Upper lobe of right lung (tissue), 1 donor: ENCODE measurements at regions not wholly inside any gene's neighbourhood (a gene's known extent, or its start where the extent isn't known, plus 50 kb on each side); places are given as distances from the start of the nearest gene placed in this dataset.
A peak's percentile ranks its signal among the peaks of the same experiment; 100 is the strongest.

ENCODE experiments used
- ATAC-seq: fragments of 200-7000 bp; cut with Tn5 transposase; one replicate; pipeline ENCODE4 v1.9.1; 2020; ENCODE audit warnings: mild to moderate bottlenecking, moderate library complexity
- DNase-seq: peaks from one replicate; pipeline ENCODE4 v3.0.0-alpha.2; 2020
- H3K27ac ChIP-seq: fragments of 200-600 bp; one replicate; pipeline ENCODE4 v1.8.0; 2022
- H3K27me3 ChIP-seq: fragments of 200-600 bp; one replicate; pipeline ENCODE4 v1.8.0; 2022; ENCODE audit warnings: mild to moderate bottlenecking
- H3K36me3 ChIP-seq: fragments of 200-600 bp; one replicate; pipeline ENCODE4 v1.8.0; 2022
- H3K4me1 ChIP-seq: fragments of 200-600 bp; one replicate; pipeline ENCODE4 v1.8.0; 2022
- H3K4me3 ChIP-seq: fragments of 200-600 bp; one replicate; pipeline ENCODE4 v1.8.0; 2022; ENCODE audit warnings: mild to moderate bottlenecking
- H3K9me3 ChIP-seq: fragments of 200-600 bp; one replicate; pipeline ENCODE4 v1.8.0; 2022
- intact Hi-C: fragments of 100-400 bp; cut with DNase I; formaldehyde crosslinking; loops from one replicate; pipeline ENCODE4 v1.11.0; 2022
- TF ChIP-seq, protein P1 (sequence below): fragments of 200-600 bp; IDR thresholded peaks from one replicate; pipeline ENCODE4 v1.8.0; 2022; ENCODE audit warnings: antibody characterized with exemption
- donor health status: DM: no; HTN: yes; CAD: no; lungs with severe emphysema.

DNA sequence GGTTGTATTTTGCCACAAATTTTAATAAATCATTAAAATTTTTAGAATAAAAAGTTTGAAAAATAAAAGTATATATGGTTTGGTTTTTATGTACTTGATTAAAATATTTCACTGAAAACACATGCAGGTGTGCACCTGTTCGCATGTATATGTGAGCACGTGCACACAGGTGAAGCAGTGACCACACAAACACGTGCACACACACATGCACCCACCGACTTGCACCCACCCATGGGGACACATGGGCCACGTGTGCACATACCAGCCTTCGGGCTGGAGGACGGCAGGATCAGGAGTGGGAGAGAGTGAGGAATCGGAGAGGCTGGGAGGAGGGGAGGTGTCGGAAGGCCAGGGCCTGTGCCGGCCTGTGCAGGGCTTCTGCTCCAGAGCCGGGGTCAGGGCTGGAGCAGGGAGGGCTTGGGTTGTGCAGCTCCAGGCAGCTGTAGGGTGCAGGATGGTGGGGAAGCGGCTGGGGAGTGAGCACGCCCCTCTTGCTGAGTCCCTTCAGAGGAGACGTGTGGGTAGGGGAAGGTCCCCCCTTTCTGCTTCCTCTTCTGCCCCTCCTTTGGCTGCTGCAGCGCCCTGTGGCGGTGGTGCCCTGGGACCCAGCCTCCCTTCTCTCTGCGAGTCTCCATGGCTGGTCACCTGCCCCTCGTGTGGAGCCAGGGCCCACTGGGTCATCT is 106.9 kb upstream of the HDAC4 start:
- no peak for DNase-seq
- ATAC-seq, result no peak
- no peak overlapping the region for H3K4me3 ChIP-seq
- no peaks in the 10 kb centered on the region for H3K4me1 ChIP-seq
- no peaks in the 10 kb centered on the region for H3K36me3 ChIP-seq
- no peaks in the 10 kb centered on the region for H3K9me3 ChIP-seq
- TF ChIP-seq, protein P1, sequence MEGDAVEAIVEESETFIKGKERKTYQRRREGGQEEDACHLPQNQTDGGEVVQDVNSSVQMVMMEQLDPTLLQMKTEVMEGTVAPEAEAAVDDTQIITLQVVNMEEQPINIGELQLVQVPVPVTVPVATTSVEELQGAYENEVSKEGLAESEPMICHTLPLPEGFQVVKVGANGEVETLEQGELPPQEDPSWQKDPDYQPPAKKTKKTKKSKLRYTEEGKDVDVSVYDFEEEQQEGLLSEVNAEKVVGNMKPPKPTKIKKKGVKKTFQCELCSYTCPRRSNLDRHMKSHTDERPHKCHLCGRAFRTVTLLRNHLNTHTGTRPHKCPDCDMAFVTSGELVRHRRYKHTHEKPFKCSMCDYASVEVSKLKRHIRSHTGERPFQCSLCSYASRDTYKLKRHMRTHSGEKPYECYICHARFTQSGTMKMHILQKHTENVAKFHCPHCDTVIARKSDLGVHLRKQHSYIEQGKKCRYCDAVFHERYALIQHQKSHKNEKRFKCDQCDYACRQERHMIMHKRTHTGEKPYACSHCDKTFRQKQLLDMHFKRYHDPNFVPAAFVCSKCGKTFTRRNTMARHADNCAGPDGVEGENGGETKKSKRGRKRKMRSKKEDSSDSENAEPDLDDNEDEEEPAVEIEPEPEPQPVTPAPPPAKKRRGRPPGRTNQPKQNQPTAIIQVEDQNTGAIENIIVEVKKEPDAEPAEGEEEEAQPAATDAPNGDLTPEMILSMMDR, result no peak
- no peak overlapping the region for H3K27ac ChIP-seq
- intact Hi-C loops, result no loop called here
- no peaks in the 10 kb centered on the region for H3K27me3 ChIP-seq

DNA sequence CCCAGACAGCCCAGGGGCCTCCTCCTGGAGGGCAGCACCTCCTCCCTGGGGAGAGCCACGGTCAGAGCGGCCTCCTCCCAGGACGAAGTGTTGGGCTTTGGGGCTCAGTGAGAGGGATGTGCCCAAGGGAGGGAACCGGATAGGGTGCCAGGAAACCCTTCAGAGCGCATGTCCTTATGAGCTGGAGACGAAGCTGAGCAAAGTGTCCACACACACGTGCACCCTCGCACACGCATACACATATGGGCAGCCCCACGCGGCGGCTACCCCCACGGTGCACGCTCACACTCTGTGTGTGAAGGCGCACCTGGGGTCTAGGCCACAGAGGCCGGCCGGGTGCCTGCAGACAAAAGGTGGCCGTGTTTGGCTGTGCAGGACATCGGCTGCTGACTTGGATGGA is 106.1 kb upstream of the HDAC4 start:
- no peak overlapping the region for H3K27ac ChIP-seq
- intact Hi-C loops, result no loop called here
- no peaks in the 10 kb centered on the region for H3K27me3 ChIP-seq
- ATAC-seq, result no peak
- H3K9me3 ChIP-seq, result no peaks in the 10 kb centered on the region
- H3K4me1 ChIP-seq, result no peaks in the 10 kb centered on the region
- no peak for DNase-seq
- TF ChIP-seq, protein P1, result no peak
- H3K36me3 ChIP-seq, result no peaks in the 10 kb centered on the region
- no peak overlapping the region for H3K4me3 ChIP-seq

DNA sequence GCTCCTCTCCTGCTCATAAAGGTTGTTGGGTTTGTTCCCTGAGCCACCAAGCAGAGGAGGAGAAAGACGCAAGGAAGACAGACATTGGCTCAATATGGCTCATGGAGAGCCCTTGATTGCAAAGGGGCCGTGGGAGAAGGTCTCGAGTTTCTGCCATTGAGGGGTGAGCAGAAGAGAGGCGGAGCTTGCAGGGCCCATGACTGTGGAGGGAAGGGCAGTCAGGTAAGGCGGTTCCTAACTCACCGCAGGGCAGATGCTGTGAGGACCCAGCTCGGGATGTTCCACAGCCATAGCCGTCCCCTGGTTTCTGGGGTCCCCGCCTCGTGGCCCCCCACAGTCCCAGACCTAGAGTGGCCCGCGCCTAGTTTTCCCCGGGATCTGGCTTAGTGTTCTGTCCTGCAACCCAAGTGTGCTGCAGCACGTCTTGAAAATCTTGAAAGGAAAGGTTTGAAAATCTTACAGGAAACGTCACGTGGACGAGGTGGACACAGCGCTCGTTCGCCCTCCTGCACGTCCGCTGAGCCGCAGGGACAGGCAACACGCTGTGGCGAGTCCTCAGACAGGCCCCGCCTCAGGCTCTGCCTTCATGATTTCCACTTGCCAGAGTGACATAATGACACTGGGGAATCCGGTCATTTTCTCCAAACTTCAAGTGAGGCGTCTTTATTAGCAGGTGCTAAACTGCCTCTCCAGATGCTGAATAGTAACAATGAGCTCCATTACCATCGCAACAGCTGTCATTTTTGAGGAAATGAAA is 105.5 kb upstream of the HDAC4 start:
- Histone ChIP-seq H3K27me3 (no peaks in the 10 kb centered on the region), H3K4me1 (no peaks in the 10 kb centered on the region), H3K27ac (no peak overlapping the region), H3K4me3 (no peak overlapping the region), H3K9me3 (no peaks in the 10 kb centered on the region), H3K36me3 (no peaks in the 10 kb centered on the region)
- no peak for ATAC-seq
- TF ChIP-seq, protein P1, result no peak
- intact Hi-C loops, result no loop called here
- DNase-seq, result no peak

DNA sequence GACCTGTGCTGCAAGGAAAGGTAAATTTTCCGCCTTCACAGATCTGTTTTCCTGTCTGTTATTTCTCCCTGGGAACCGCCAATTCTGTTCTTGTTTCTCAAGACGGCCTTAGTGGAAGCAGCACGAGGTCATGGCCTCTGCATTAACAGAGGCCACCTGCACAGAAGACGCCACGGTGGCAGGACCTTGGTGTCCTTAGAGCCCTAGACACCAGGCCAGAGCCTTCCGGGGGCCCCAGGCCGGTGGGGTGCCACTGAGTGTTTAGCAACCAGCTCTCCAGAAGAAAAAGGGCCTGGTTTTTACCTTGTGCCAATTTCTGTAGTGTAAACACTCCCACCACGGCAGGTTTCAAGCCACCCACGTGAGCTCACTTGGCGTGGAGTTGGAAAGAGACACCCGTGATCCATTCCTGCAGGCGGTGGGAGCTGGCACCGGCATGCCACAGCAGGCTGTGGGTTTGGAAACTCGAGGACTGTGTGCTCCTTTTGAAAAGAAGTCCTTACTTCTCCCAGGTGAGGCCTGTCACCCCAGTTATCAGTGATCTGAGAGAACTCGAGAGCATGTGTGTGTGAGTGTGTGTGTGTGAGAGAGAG is 103.9 kb upstream of the HDAC4 start:
- Histone ChIP-seq H3K27ac (no peak overlapping the region), H3K36me3 (no peaks in the 10 kb centered on the region), H3K4me3 (no peak overlapping the region), H3K27me3 (no peaks in the 10 kb centered on the region), H3K4me1 (peaks cover 7% of the 10 kb centered on the region), H3K9me3 (no peaks in the 10 kb centered on the region)
- TF ChIP-seq, protein P1, result no peak
- intact Hi-C loops, result no loop called here
- ATAC-seq (no peak), DNase-seq (no peak)

DNA sequence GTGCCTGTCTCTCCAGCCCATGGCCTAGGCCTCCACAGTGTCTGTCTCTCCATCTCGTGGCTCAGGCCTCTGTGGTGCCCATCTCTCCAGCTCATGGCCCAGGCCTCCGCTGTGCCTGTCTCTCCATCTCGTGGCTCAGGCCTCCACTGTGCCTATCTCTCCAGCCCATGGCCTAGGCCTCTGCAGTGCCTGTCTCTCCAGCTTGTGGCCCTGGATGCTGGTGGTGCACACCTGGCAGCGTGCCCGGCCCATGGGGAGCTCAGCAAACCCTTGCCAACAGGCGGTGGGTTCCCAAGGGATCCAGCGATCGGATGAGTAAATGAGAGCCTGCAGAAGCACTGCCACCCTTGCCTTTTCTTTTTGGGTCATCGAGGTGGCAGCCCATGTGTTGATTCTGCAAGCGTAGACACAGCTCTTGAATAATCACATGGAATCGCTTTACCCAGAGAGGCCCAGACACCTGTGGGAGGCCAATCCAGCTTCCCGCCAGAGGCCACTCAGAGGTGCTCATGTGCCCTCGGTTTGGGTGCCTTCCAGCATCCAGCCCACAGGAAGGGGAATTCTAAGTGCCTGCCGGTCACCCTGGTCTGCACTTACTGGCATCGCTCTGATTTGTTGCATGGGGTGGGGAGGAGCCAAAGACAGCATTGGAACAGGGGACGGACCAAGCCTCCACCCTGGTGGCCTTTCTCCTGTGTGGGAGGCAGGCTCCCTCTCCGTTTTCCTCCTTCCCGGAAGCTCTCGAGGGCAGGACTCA is 101.8 kb upstream of the HDAC4 start:
- Histone ChIP-seq H3K36me3 (no peaks in the 10 kb centered on the region), H3K27me3 (no peaks in the 10 kb centered on the region), H3K27ac (no peak overlapping the region), H3K4me1 (peaks cover 7% of the 10 kb centered on the region), H3K4me3 (no peak overlapping the region), H3K9me3 (no peaks in the 10 kb centered on the region)
- DNase-seq, result peak; percentile 93
- TF ChIP-seq, protein P1, result no peak
- peak; percentile 88 for ATAC-seq
- intact Hi-C loops, result no loop called here
